ENCODE measurements at regions not wholly inside any gene's neighbourhood (a gene's known extent, or its start where the extent isn't known, plus 50 kb on each side); places are given as distances from the start of the nearest gene placed in this dataset.

DNA sequence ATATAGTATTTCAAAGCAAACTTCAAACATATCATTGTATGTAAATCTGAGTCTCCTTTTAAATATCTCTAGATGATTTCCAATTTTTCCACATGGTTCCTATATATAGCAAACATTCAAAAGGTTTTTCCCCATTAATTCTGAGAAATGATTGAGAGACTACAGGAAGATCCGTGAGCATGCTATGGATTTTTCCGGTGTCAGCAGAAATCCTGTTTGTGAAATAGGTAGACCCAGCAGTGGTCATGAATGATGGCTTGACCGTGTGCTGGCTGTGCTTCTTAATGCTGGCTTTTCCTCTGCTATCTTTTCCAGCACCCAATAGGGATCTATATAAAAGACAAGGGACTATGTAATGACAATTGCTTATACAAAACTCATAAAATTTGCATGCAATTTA lies 485.3 kb downstream of the PSAT1 start:
- Histone ChIP-seq H3K36me3 (no peaks in the 10 kb centered on the region), H3K27me3 (no peaks in the 10 kb centered on the region), H3K4me3 (no peak overlapping the region), H3K27ac (no peak overlapping the region), H3K4me1 (no peaks in the 10 kb centered on the region), H3K9me3 (no peaks in the 10 kb centered on the region)
- DNase-seq (no peak), ATAC-seq (no peak)
- no peak for TF ChIP-seq CTCF (IDR thresholded peaks at IDR 0.05)
- intact Hi-C loops (cut with DNase I): no loop called here

GRCh38 chr9:78782858-78783257 lies 485.9 kb downstream of the PSAT1 start:
- no peak for DNase-seq
- Histone ChIP-seq H3K27me3 (no peaks in the 10 kb centered on the region), H3K27ac (no peak overlapping the region), H3K4me3 (no peak overlapping the region), H3K9me3 (no peaks in the 10 kb centered on the region), H3K4me1 (no peaks in the 10 kb centered on the region), H3K36me3 (no peaks in the 10 kb centered on the region)
- TF ChIP-seq CTCF (IDR thresholded peaks at IDR 0.05): no peak
- ATAC-seq: no peak
- intact Hi-C loops (cut with DNase I): no loop called here

GRCh38 chr9:78783743-78784142 lies 486.8 kb downstream of the PSAT1 start:
- no peaks in the 10 kb centered on the region for H3K36me3 ChIP-seq
- peak; percentile 7 for TF ChIP-seq CTCF (IDR thresholded peaks at IDR 0.05)
- intact Hi-C loops (cut with DNase I): no loop called here
- DNase-seq (no peak), ATAC-seq (no peak)
- H3K4me1 ChIP-seq: no peaks in the 10 kb centered on the region
- H3K27me3 ChIP-seq: no peaks in the 10 kb centered on the region
- no peak overlapping the region for H3K27ac ChIP-seq
- H3K9me3 ChIP-seq: no peaks in the 10 kb centered on the region
- no peak overlapping the region for H3K4me3 ChIP-seq

- Histone ChIP-seq H3K9me3 (no peaks in the 10 kb centered on the region), H3K4me3 (no peak overlapping the region), H3K27ac (no peak overlapping the region), H3K27me3 (no peaks in the 10 kb centered on the region), H3K4me1 (no peaks in the 10 kb centered on the region), H3K36me3 (no peaks in the 10 kb centered on the region)
- intact Hi-C loops (cut with DNase I): no loop called here
- ATAC-seq (no peak), DNase-seq (no peak)
- no peak for TF ChIP-seq CTCF (IDR thresholded peaks at IDR 0.05)
Measured at GRCh38 chr9:78786794-78787193, 489.9 kb downstream of the PSAT1 start.

- H3K9me3 ChIP-seq: no peaks in the 10 kb centered on the region
- intact Hi-C loops (cut with DNase I): no loop called here
- H3K27me3 ChIP-seq: no peaks in the 10 kb centered on the region
- ATAC-seq (no peak), DNase-seq (no peak)
- H3K36me3 ChIP-seq: no peaks in the 10 kb centered on the region
- TF ChIP-seq CTCF (IDR thresholded peaks at IDR 0.05): no peak
- no peak overlapping the region for H3K4me3 ChIP-seq
- H3K27ac ChIP-seq: no peak overlapping the region
- H3K4me1 ChIP-seq: no peaks in the 10 kb centered on the region
Measured at GRCh38 chr9:78788101-78788500, 491.2 kb downstream of the PSAT1 start.

DNA sequence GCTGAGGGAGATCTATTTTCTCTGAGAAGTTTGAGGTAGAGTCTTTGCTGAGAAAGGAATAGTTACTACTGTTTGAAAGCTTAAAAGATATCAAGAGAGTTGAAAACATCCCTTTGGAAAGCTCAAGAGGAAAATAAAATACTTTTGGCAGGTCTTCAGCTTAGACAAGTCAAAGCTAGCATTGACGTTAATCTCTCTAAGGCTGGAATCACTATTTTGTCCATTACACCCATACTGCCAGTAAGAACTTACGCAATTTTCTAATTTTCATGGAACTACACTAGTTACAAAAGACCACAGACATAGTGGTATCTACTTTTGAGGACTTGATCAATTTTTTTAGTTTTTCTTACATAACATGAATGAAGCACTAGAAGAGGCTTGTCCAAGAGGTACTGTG lies 494.9 kb downstream of the PSAT1 start:
- DNase-seq: no peak
- no peak for TF ChIP-seq CTCF (IDR thresholded peaks at IDR 0.05)
- Histone ChIP-seq H3K9me3 (no peaks in the 10 kb centered on the region), H3K36me3 (no peaks in the 10 kb centered on the region), H3K4me1 (no peaks in the 10 kb centered on the region), H3K27ac (no peak overlapping the region), H3K27me3 (no peaks in the 10 kb centered on the region), H3K4me3 (no peak overlapping the region)
- no peak for ATAC-seq
- intact Hi-C loops (cut with DNase I): no loop called here

Measured in upper lobe of right lung (tissue), 1 donor.